Tibial artery (tissue), 4 donors: ENCODE measurements at regions not wholly inside any gene's neighbourhood (a gene's known extent, or its start where the extent isn't known, plus 50 kb on each side); places are given as distances from the start of the nearest gene placed in this dataset.
"Not testable (repeated sequence)": the region's sequence is repeated elsewhere in the genome, so short reads cannot be mapped to it uniquely, and the experiment has no call there.

Source experiments
- DNase-seq, 2 donors: peaks; one replicate each; pipeline ENCODE4 v3.0.0-alpha.2; 2019
- H3K27ac ChIP-seq, 2 donors: fragments of 200-600 bp; sonication (generic) in 1 of 2; 1 replicate in 1 of 2; 2 replicates in 1 of 2; pipeline ENCODE4 v1.5.1; 2018 to 2019; ENCODE audit warnings: mild to moderate bottlenecking in 1 of 2
- H3K27me3 ChIP-seq, 2 donors: fragments of 200-600 bp; sonication (generic) in 1 of 2; one replicate each; pipeline versions ENCODE4 v1.5.1 to v1.6.0; 2016 to 2019
- H3K36me3 ChIP-seq, 3 donors: fragments of 200-600 bp; sonication (generic) in 2 of 3; one replicate each; pipeline ENCODE4 v1.5.1; 2016 to 2019; ENCODE audit warnings: mild to moderate bottlenecking in 2 of 3
- H3K4me1 ChIP-seq, 4 donors: fragments of 200-600 bp; sonication (generic) in 2 of 4; 1 replicate in 3 of 4; 2 replicates in 1 of 4; pipeline ENCODE4 v1.5.1; 2016 to 2019
- H3K4me3 ChIP-seq, 2 donors: fragments of 200-600 bp; sonication (generic) in 1 of 2; 1 replicate in 1 of 2; 2 replicates in 1 of 2; pipeline ENCODE4 v1.5.1; 2018 to 2019; ENCODE audit warnings: mild to moderate bottlenecking in 2 of 2
- H3K9me3 ChIP-seq, 3 donors: fragments of 200-600 bp; sonication (generic) in 1 of 3; one replicate each; pipeline ENCODE4 v1.5.1; 2016 to 2019
- intact Hi-C: fragments of 100-400 bp; cut with DNase I; formaldehyde crosslinking; loops from one replicate; pipeline ENCODE4 v1.15.0; 2023; ENCODE audit warnings: low total_unique reads
- TF ChIP-seq, protein P1 (sequence below), 2 experiments: fragments of 200-600 bp in 1 of 2; fragments of 450-650 bp in 1 of 2; IDR thresholded peaks; one replicate each; pipeline ENCODE4 v1.5.1; 2017 to 2019; ENCODE audit warnings: antibody characterized with exemption in 2 of 2, mild to moderate bottlenecking in 1 of 2, moderate library complexity in 1 of 2

DNA sequence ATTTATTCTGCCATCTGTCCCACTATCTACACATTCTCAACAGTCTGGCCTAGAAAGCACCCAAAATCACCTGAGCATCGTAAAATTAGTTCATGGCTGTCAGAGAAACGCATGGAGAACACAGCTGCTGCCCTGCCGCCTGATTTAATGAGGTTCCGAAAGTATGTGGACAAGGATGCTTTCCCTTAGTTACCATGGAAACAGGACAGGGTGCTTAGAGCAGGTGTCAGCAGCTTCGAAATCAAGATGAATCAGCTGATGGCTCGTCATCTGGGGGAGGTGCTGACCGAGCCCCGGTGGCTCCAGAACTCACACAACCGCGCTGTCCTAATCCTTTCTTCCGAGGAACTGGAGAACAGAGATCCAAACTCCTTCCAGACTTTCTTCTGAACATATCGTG is 151.5 kb downstream of the TEX36 start:
- Histone ChIP-seq H3K27ac (no peak overlapping the region), H3K4me1 (no peaks in the 10 kb centered on the region), H3K4me3 (no peak overlapping the region), H3K36me3 (no peaks in the 10 kb centered on the region), H3K9me3 (no peaks in the 10 kb centered on the region), H3K27me3 (peaks cover 0 to 15% of the 10 kb centered on the region in 2 donors)
- DNase-seq, result no peak
- TF ChIP-seq, protein P1, sequence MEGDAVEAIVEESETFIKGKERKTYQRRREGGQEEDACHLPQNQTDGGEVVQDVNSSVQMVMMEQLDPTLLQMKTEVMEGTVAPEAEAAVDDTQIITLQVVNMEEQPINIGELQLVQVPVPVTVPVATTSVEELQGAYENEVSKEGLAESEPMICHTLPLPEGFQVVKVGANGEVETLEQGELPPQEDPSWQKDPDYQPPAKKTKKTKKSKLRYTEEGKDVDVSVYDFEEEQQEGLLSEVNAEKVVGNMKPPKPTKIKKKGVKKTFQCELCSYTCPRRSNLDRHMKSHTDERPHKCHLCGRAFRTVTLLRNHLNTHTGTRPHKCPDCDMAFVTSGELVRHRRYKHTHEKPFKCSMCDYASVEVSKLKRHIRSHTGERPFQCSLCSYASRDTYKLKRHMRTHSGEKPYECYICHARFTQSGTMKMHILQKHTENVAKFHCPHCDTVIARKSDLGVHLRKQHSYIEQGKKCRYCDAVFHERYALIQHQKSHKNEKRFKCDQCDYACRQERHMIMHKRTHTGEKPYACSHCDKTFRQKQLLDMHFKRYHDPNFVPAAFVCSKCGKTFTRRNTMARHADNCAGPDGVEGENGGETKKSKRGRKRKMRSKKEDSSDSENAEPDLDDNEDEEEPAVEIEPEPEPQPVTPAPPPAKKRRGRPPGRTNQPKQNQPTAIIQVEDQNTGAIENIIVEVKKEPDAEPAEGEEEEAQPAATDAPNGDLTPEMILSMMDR (IDR thresholded peaks at IDR 0.05), result no peak
- intact Hi-C loops, result no loop called here

DNA sequence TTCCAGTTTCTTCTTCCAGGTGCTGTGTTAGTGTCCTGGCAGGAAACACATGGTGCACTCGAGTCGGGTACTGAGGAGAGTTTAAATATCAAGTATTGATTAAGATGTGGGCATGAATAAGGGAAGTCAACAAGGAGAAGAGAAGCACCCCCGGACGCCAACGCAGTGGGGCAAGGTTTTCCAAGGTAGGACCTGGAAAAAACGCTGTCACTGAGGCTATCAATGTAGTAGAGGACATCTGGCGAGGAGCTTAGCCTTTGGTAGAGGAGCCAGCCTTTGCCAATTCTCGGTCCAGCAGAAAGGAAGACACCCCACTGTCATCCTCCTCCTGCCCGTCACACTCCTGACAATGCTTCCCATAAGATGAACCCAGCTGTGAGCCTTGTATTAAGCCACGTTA is 159.6 kb downstream of the TEX36 start:
- intact Hi-C loops, result no loop called here
- no peaks in the 10 kb centered on the region for H3K27me3 ChIP-seq
- no peak overlapping the region for H3K4me3 ChIP-seq
- TF ChIP-seq, protein P1 (IDR thresholded peaks at IDR 0.05), result no peak
- H3K36me3 ChIP-seq, result no peaks in the 10 kb centered on the region
- peaks cover 0 to 6% (median 0%) of the 10 kb centered on the region in 4 donors for H3K4me1 ChIP-seq
- H3K27ac ChIP-seq, result no peak overlapping the region
- no peak for DNase-seq
- H3K9me3 ChIP-seq, result no peaks in the 10 kb centered on the region

DNA sequence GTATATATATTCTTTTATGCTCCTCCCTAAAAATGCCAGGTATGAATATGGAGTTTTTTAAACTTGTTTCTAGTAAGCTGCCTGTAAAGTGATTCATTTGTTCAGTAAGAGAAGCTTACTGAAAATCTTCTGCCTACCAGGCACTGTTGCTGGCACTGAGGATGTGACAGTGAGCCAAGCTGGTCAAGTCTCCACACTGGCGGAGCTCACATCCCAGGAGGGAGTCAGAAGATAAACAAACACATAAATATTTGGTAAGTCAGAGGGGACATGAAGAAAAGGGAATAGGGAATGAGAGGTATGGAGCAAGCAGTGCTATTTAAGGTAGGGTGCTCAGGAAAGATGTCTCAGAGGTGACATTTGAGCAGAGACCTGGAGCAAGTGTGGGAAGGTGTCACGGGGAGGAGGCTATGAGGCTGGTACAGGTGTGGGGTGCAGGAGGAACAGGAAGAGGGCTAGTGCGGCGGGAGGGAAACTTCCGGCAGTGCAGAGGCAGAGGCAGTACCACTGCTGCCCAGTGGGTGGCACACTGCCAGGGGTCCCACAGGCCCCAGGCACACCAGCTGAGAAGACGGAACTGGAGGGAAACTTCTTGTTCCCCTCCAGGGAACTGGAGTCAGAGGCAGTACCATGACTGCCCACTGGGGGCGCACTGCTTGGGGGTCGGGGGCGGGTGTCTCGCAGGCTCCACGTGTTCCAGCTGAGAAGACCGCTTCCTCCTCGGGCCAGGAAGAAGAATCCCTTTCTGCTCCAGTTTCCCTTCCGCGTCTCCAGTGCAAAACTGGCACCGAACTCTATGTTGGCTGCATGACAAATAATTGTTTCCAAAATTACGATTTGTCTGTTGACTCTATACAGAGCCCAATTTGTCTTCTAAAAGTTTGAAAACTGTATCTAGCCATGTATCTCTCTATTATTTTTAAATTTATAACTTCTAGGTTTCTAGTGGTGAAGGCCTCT is 161.0 kb downstream of the TEX36 start:
- Histone ChIP-seq H3K9me3 (no peaks in the 10 kb centered on the region), H3K27me3 (peaks cover 0 to 5% of the 10 kb centered on the region in 2 donors), H3K4me3 (no peak overlapping the region), H3K36me3 (no peaks in the 10 kb centered on the region), H3K4me1 (peaks cover 0 to 6% (median 0%) of the 10 kb centered on the region in 4 donors), H3K27ac (no peak overlapping the region)
- TF ChIP-seq, protein P1 (IDR thresholded peaks at IDR 0.05), result peak in 1 of 2 experiments; percentile 38
- no peak for DNase-seq
- intact Hi-C loops, result no loop called here

DNA sequence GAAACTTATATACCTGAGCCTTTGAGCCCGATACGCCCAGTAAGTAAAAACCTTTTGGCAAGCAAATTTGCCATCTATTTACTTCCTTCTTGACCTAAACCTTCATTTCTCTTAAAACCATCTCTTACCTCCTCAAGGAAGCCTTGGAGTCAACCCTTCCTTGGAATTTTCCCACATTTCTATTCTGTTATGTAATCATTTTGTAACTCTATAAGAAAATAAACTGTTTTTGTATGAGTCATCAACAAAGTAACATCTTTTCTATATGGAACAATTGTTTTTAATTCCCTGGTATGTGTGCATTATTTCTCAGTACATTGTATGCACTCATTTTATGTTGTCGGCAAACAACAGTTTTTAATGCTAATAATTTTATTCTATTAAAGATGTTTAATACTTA is 162.0 kb downstream of the TEX36 start:
- intact Hi-C loops, result no loop called here
- peaks cover 0 to 6% (median 0%) of the 10 kb centered on the region in 4 donors for H3K4me1 ChIP-seq
- TF ChIP-seq, protein P1 (IDR thresholded peaks at IDR 0.05), result no peak
- no peak overlapping the region for H3K4me3 ChIP-seq
- peaks cover 0 to 9% of the 10 kb centered on the region in 2 donors for H3K27me3 ChIP-seq
- no peaks in the 10 kb centered on the region for H3K9me3 ChIP-seq
- H3K27ac ChIP-seq, result no peak overlapping the region
- no peaks in the 10 kb centered on the region for H3K36me3 ChIP-seq
- no peak for DNase-seq

DNA sequence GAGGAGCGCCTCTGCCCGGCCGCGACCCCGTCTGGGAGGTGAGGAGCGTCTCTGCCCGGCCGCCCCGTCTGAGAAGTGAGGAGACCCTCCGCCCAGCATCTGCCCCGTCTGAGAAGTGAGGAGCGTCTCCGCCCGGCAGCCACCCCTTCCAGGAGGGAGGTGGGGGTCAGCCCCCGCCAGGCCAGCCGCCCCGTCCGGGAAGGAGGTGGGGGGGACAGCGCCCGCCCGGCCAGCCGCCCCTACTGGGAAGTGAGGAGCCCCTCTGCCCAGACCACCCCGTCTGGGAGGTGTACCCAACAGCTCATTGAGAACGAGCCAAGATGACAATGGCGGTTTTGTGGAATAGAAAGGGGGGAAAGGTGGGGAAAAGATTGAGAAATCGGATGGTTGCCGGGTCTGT is 164.6 kb downstream of the TEX36 start:
- H3K4me3 ChIP-seq, intact Hi-C loops, H3K9me3 ChIP-seq, H3K4me1 ChIP-seq, H3K36me3 ChIP-seq, H3K27ac ChIP-seq, DNase-seq: not testable (repeated sequence)
- H3K27me3 ChIP-seq, result peaks cover 0 to 21% of the 10 kb centered on the region in 2 donors

DNA sequence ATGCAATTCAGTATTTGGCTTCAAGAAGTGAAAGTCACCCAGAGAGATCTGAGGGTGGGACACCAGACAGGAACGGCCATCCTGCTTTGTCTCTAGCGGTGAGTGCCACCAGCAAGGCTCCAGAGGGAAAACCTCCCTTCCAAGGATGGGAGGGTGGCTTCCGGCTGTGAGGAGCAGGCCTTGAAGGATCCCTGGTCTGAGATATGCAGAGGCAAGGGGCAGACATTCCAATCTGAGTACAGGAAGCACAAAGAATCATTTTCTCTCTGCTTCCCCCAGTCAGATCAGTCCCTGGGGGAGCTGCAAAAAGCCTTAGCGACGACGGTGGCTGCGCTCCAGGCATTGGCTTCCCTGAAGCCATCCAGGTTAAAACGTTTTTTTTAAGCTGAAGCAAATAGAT is 167.4 kb downstream of the TEX36 start:
- no peaks in the 10 kb centered on the region for H3K4me1 ChIP-seq
- TF ChIP-seq, protein P1 (IDR thresholded peaks at IDR 0.05), result no peak
- H3K27ac ChIP-seq, result no peak overlapping the region
- DNase-seq, result no peak
- peaks cover 0 to 22% of the 10 kb centered on the region in 2 donors for H3K27me3 ChIP-seq
- no peaks in the 10 kb centered on the region for H3K9me3 ChIP-seq
- intact Hi-C loops, result no loop called here
- H3K36me3 ChIP-seq, result no peaks in the 10 kb centered on the region
- no peak overlapping the region for H3K4me3 ChIP-seq
